GM19467 (cell line): ENCODE measurements at regions not wholly inside any gene's neighbourhood (a gene's known extent, or its start where the extent isn't known, plus 50 kb on each side); places are given as distances from the start of the nearest gene placed in this dataset.

Source experiments
- ATAC-seq: cut with Tn5 transposase; IDR thresholded peaks from one replicate; pipeline ENCODE4 v1.9.1; 2021; ENCODE audit warnings: mild to moderate bottlenecking, moderate library complexity; ENCODE audit not compliant: unreplicated experiment

DNA sequence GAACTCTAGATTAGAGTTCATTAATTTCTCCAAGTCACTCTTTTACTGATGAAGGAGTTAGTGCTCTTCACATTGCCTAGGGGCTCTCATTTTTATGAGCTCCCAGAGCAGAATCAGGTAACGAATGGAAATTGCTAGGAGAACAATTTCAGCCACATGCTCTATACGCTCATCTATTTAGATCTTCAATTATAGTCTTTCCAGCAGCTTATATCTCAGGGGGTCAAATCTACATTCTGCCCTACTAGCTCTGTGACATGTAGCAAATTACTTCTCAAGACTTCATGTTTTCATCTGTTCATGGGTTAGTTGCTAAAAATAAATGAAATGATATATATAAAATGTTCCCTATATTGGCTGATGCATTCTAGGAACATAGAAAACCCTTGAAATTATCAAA, 183.6 kb downstream of the PLPP3 start:
- no peak for ATAC-seq

DNA sequence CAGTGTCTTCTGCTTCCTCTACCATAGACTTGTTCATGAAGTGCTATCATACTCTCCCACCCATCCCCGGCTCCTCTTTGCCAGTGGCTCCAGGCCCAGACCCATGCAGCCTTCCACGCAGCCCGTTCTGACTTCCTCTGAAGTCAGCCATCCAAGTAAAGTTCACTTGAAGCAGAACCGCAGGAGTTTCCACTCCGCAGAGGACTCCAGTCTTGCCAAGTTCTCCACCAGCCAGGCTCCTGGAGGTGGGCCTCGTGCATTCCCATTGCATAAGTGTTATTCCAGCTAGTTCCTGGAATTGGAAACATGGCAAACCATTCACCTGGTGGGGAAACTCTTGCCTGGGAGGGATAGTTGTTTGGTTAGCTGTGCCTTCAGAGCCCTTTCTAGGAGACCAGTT, 185.1 kb downstream of the PLPP3 start:
- no peak for ATAC-seq

DNA sequence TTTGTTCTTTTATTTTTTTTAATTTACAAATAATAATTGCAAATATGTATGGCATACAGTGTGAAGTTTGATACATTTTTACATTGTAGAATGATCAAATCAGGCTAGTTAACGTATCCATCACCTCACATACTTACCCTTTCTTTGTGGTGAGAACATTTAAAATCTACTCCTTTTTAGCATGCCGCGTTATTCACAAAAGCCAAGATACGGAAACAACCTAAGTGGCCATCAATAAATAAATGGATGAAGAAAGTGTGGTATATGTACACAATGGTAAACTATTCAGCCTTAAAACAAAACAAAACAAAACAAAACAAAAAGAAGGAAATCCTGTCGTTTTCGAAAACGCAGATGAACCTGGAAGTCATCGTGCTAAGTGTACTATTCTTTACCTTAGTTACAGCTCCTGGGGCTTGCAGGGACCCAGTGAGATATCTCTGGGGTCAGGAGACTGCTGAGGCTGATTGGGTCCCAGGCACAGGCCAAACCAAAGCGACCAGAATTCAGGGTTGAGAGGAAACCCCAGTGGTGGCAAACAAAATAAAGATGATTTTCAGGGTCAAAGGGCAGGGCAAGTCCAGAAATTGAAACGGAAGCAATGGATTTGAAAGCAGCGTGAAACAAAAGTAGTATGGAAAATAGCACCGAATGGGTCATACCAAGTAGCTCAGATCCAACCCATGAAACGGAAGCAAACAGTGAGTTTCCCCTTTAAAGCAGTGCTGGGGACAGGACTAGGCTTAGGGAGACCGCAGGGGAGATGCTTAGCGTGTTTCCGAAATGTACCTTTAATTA, 188.2 kb downstream of the PLPP3 start:
- ATAC-seq, result no peak

DNA sequence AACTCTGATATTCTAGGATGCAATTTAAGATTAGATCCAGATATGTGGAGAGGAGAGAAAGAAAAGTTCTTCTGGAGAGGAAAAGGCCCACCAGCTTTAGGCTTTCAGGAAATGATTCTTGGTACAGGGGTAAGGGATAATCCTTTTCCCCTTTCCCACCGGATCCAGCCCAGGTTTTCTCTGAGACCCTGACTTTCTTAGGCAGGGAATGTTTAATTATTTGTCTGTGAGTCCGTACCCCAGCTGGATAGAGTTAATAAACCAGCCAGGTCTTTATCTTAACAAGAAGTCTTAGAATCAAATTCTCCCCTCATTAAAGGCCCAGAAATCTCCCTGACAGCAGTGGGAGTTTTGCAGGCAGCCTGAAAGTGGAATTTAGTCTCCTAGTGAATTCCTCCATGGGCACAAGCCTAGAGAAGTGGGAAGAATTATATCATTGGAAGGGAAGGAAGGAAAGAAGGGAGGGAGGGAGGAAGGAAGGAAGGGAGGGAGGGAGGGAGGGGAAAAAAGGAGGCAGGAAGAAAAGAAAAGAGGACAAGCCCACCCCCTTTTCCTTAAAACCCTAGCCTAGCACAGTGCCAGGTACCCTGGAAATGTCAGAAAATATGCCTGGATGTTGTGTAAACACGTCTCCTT, 189.0 kb downstream of the PLPP3 start:
- ATAC-seq, result no peak

DNA sequence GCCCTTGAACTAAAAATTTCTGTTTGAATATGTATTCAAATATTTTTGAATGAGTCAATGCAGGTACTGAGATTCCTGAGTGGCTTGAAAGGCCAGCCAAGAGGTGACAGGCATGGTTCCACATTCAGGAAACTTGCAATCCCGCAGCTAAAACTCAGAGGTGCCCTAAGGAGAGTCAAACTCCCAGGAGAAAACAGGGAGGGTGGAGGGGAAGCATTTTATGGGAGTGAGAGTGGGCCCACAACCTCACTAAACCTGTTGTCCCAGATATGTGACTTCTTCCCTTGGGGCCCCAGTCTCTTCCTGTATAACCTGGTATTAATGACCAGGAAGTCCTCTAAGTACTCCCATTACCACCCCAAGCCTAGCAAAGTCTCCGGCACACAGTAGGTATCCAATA, 189.6 kb downstream of the PLPP3 start:
- ATAC-seq, result no peak

DNA sequence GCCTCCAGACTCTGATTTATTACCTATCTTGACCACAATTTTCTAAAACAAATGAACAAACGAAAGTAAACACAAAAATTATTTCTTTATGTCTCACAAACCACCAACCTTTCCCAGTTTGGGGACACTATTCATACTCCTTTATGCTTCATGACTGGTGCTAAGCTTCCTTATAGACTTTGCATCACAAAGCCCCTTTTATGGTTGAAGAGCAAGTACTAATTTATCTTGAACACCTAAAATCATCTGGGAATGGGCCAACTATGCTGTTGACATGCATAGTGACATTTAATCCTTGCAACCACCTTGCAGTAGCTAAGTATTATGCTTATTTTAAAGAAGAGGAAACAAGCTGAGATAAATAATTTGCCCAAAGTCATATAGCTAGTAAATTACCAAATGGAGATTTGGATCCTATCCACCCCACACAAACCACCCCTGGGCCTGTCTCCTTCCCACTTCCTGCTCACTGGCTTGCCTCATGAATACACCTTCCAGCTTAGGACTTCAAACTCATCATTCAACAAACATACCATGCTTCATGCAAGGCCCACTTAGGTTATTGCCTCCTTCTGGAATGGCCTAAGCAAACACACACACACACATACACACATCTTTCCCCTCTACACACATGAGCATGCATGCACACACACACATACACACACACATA, 192.2 kb downstream of the PLPP3 start:
- no peak for ATAC-seq

DNA sequence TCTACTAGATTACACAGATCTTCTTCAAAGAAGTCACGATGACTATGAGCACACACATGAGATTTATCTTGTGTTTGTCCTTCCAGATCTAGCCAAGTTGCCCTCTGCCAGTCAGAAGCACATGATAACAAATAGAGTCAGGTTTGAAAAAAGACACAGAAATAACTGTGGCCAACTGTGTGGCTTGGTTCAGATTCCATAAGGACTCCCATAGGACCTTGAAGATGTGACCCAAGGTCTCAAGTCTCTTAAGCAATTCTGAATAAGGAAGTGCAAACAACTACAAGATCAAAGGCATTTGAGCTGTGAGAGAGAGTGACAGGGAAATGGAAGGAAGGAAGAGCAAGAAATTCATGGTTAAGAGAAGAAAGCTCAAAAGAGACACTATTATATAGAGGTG, 194.0 kb downstream of the PLPP3 start:
- ATAC-seq, result no peak

DNA sequence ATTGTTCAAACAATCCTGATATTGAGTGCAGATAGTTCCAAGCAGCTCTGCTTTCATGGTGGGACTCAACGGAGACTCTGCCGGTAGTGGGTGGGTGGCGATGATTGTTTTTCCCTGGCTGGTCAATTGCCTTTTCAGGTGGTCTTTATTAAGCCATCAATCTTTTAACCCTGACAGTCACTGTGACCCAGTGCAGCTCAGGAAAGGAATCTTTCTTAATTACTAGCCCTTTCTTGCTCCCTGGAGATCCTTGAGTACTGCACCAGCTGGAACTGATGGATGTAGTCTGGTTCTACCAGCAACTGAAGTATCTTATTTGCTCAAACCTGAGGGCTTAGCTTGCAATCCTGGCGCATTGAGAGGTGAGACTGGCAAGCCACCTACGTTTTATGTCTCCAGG, 196.4 kb downstream of the PLPP3 start:
- ATAC-seq, result no peak

DNA sequence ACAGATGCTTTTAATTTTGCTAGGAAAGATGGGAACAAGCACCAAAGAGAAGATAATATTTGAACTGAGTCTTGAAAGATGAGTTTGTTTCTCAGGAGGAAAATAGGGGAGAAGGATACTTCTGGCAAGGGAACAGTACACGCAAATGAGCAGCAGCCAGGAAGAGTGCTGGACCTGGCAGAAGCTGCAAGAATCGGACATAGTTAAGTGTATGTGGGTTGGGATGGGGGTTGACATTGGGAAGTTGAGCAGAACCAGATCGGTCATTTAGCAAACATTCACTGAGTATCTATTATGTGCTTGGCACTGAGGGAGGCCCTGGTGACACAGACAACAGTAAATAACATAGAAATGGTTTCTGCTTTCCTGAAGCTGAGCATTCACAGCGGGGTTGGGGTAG, 198.8 kb downstream of the PLPP3 start:
- ATAC-seq, result no peak

DNA sequence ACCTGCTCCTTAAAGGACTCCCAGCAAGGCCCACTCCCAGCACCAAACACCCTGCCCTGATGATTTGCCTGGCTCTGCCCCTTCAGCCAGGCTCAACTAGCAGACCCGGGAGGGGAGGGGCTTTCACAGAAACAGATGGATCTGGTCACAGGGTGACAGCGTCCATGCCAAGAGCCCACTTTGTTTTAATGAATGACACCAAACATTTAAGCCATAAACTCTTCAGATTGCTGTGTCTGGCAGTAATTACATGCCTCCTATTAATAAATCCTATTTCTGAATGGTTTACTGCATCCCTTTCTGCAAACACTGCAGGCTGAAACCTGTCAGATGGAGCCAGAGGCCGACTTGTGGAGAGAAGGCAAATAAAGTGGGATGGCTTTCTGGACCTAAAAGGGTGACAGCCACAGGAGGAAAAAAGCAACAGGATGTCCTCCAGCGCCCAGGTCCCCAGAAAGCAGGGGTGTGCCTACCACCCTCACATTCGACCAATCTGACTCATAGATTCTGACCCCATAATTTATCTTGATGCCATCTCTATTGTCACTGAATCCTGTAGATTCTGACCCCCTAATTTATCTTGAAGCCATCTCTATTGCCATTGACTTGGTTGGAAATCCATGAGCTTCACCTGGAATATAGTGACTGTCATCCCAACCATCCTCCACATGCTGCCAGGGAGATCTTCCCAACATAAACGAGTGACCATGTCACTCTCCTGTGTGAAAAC, 200.9 kb downstream of the PLPP3 start:
- no peak for ATAC-seq

DNA sequence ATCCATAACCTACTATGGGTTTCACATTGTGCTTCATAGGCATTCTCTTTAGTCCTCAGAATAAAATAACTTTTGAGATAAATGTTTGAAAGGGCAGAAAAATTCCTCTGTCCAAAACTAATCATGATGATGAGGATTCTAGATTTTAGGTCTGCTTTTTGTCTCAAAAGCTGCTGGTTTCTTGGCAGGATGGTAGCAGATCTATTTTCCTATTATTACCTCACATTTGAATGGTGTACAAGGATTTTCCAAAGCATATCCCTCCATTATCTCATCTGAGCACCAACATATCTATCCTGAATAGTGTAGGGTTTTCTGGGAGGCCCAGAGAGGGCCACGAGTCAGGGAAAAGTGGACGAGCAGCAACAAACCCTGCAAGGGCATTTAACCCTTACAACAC, 201.9 kb downstream of the PLPP3 start:
- ATAC-seq, result no peak

DNA sequence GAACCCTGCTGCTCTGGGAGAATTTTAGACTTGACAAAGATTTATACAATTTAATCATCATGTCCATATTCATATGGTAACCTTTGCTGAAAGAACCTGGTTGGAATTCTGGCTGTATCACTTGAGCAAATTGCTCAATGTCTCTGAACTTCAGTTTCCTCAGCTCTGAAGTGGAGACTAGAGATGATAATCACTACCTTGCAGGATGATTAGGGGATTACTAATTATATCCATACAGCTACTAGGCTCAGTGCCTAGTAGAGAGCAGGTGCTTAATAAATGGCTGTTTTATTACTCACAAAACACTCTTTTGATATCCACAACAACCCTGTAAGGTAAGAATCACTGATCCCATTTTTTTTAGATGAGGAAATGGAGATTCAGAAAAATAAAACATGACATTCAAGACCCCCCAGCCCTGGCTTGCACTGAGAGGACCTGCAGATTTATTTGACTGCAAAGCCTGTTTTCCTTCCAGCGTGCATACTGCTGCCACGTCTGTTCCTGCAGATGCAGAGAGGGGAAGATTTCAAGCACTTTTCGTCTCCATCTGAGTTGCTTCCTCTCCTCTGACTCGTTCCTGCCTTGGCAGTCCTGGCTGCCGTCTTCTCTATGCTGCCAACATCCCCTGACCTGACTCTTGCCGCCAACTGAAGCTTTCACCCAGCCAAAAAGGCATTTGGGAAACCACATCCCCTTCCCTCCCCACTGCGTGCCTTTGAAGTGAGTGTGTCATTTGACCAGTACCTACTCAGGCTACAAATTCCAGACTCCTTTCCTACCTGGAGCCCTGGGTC, 203.0 kb downstream of the PLPP3 start:
- ATAC-seq, result no peak

DNA sequence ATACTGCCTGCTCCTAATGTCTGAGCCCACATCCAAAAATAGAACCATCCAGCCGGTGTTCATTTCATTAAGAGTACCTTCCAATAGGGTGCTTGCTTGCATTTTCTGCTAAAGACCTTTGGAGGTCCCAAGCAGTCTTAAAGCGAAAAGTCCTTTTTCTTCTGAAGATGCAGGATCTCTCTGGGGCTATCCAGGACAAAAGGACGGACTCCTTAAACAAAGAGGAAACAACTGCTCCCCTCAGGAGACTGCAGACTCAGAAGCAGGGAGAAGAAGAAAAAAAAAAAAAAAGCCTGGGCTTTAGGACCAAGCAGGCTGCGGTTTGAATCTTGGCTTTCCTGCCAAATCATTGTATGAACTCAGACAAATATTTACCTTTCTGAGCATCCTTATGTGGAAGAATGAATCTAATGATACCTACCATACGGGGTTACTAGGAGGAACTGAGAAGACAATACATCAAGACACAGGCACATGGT, 204.0 kb downstream of the PLPP3 start:
- ATAC-seq, result no peak

DNA sequence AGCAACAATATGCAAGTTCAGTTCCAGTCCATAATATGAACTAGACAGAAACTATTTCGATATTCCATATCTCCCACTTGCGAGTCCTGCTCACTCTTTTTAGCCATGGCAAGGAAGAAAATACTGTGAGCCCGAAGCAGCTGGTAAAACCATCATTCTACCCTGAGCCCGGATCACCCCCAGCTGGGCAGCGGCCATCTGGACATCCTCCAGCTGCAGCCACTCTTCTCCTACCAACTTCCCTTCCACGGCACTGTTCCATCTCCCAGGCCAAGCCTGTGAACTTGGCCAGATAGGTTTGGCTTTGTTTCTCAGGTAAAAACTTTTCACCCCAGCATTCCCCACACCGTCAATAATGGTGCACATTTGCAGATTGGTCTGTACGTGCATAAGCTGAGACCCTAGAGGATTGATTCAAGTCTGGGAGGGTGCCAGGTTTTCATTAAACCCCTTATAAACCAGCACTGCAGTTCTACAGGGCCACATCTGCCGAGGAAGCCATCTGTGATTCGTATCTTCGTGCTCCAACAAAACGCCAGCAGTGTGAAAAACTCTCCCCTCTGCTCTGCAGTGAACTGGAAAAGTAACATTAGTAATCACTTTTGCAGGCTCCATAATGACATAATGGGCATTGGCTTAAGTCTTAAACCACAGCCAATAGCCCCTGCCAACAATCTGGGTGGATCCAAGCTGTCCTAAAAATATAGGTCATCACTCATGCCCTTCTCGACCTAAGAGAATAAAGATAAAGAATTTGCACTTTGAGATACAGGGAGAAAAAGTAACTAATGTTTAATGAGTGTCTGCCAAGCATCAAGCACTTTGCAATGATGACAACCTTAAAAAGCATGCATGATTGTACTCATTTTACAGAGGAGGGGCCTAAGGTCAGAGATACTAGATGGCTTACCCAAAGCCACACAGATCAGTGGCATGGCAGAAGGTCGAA, 205.1 kb downstream of the PLPP3 start:
- no peak for ATAC-seq

DNA sequence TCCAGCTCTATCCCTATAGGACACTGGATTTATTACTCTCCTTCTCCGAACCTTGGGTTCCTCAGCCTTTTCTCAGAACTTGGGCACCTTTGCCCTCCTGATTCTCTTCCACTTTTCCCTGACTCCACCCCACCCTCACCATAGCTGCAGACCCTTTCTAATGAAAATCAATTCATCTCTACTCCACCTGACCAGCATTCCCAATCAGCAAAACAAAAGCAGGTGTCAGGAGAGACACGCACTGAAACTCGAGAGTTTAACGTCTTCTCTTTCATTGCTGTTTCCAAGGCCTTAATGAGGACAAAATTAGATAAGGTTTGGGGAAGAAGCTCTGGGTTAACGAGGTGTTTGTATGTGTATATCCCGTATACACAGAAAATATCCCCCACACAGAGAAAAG, 208.8 kb downstream of the PLPP3 start:
- ATAC-seq, result no peak

DNA sequence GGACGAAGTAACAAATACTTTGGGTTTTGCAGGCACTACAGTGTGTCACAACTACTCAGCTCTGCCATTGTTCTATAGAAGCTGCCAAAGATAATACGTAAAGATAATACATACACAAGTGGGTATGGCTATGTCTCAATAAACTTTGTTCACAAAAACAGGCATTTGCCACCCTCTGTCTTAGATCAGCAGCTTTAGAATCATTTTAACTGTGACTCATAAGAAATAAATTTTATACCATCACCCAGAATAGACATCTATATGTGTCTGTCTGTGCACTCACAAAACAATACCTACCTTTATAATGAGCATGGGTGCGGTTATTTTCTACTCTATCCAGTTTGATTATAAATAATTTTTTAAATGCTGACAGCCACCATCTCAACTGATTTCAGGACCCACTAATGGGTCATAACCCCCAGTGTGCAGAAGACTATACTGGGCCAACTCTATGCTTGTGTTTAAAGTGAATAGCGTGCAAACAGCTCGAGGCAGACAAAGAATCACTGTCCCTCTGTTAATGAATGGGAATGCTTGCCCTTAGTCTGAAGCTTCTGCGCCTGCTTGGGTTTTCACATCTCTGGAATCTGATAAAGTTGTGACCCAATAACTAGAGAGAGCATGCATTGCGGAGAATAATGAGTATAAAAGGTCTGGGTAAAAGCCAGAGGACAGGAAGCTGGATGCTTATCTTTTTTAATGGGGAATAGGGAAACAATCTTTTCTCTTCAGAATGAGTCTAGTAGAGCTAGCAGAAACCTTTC, 216.2 kb downstream of the PLPP3 start:
- ATAC-seq, result no peak

DNA sequence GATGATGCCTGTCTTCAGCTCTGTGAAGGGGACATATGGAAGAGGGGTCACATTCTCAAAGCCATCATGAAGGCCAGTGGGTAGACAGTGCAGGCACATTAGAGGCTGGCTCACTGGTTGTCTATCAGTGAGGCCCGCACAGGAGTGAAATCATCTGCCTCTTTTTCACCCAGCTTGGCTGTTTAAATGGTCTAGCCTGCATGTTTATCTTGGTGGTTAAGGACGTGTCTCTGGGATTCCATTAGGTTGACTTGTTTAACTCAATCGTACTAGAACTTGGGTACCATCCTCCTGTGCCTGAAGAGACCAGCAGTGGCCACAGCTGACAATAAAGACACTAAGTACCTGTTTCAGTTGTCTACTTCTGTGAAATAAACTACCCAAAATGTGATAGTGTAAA, 219.3 kb downstream of the PLPP3 start:
- no peak for ATAC-seq

DNA sequence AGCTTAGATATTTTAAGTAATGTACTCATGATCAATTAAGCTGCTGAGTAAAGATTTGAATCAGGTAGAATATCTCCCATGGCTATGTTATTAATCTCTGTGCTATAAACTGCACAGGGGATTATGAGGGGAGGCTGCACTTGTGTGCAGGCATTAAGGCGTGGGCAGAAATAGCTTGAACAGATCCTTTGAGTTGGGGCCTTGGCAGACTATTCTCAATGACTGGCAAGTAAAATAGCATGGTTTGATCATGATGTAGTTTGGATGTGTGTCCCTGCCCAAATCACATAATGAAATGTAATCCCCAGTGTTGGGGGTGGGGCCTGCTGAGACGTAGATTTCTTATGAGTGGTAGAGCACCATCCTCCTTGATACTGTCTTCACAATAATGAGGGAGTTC, 220.3 kb downstream of the PLPP3 start:
- no peak for ATAC-seq
